HL-60 (cell line): ENCODE measurements at regions not wholly inside any gene's neighbourhood (a gene's known extent, or its start where the extent isn't known, plus 50 kb on each side); places are given as distances from the start of the nearest gene placed in this dataset.

Source experiments
- DNase-seq, 2 experiments: peaks; one replicate each; pipeline ENCODE4 v3.0.0-alpha.2; 2010 to 2020; ENCODE audit warnings: low read depth in 1 of 2, low spot score in 1 of 2
- H3K27ac ChIP-seq: fragments of 250-450 bp; sonication (Bioruptor Pico); replicated peaks from 2 replicates; pipeline ENCODE4 v1.5.1; 2020; ENCODE audit warnings: mild to moderate bottlenecking, moderate library complexity
- H3K27me3 ChIP-seq: fragments of 250-450 bp; sonication (Bioruptor Pico); 2 replicates; pipeline ENCODE4 v1.5.1; 2021; ENCODE audit warnings: mild to moderate bottlenecking, moderate library complexity; ENCODE audit not compliant: insufficient read depth, poor library complexity, severe bottlenecking
- H3K4me3 ChIP-seq: replicated peaks from 2 replicates; pipeline ENCODE4 v1.5.1; 2011; ENCODE audit warnings: mild to moderate bottlenecking, control low read depth, low read length; ENCODE audit not compliant: insufficient read depth
- CTCF ChIP-seq: IDR thresholded peaks from one replicate; pipeline ENCODE4 v1.5.1; 2011; ENCODE audit warnings: low read length, control low read depth, inconsistent platforms; ENCODE audit not compliant: insufficient read depth
- GABPA ChIP-seq: IDR thresholded peaks from 2 replicates; pipeline ENCODE4 v1.6.1; 2012; ENCODE audit warnings: low read depth
- POLR2AphosphoS5 ChIP-seq: IDR thresholded peaks from 2 replicates; pipeline ENCODE4 v1.6.1; 2012; ENCODE audit warnings: low read depth
- REST ChIP-seq: IDR thresholded peaks from 2 replicates; pipeline ENCODE4 v1.6.1; 2012; ENCODE audit warnings: low read depth; ENCODE audit not compliant: insufficient replicate concordance
- SPI1 ChIP-seq: IDR thresholded peaks from 2 replicates; pipeline ENCODE4 v1.6.1; 2012; ENCODE audit warnings: low read depth, mild to moderate bottlenecking, borderline replicate concordance

DNA sequence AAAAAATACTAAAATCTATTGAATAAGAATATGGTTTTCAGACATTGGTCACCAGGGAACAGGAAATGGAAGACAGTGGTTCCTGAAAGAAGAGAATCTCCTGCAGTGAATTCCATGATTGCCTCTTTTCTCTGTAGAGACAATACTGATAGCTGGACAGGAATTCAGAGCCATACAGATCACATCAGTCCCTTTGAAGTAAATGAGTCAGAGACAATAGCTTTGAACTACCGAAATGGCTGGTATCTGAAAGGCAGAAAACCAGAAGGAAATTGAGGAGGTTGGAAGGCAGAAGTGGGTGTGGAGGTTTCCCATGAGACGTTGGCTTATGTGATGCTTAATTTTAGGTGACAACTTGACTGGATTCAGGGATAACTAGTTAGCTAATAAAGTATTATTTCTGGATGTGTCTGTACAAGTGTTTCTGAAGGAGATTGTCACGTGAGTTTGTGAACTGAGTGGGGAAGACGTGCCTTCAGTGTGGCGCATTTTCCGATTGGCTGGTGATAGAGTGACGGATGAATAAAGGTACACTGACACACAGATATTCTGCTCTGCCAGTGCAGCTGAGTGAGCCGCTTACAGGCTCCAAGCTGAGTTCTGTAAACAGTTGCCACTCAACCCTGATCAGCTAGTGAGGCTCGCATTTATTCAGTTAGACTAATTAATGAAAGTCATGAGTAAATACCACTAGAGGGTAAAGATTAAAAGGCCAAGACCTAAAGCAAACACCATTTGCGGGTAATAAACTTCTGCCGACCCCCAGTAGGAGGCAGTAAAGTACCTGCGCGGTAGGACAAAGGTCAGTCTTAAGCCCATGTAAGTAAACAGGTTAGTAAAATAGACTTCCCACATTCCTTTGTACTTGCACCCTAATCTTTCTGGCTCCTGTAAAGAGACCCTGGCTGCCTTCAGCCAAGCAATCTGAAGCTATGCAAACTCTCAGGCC is 1298.6 kb downstream of the SI start:
- DNase-seq, result no peak
- Histone ChIP-seq H3K27me3 (no peaks in the 10 kb centered on the region), H3K27ac (no peak overlapping the region), H3K4me3 (no peak overlapping the region)
- TF ChIP-seq SPI1, result no peak
- TF ChIP-seq REST, result no peak
- TF ChIP-seq POLR2AphosphoS5, result no peak
- no peak for TF ChIP-seq GABPA

- Histone ChIP-seq H3K27ac (no peak overlapping the region), H3K27me3 (no peaks in the 10 kb centered on the region), H3K4me3 (no peak overlapping the region)
- DNase-seq, result no peak
- TF ChIP-seq SPI1, result no peak
- TF ChIP-seq CTCF, result no peak
- no peak for TF ChIP-seq REST
- no peak for TF ChIP-seq POLR2AphosphoS5
- TF ChIP-seq GABPA, result no peak
Observed at GRCh38 chr3:163776743-163777142, 1301.6 kb downstream of the SI start.

GRCh38 chr3:163773136-163773535 is 1305.2 kb downstream of the SI start:
- no peaks in the 10 kb centered on the region for H3K27me3 ChIP-seq
- no peak for DNase-seq
- TF ChIP-seq GABPA, result no peak
- no peak for TF ChIP-seq REST
- TF ChIP-seq CTCF, result no peak
- TF ChIP-seq POLR2AphosphoS5, result no peak
- no peak for TF ChIP-seq SPI1
- no peak overlapping the region for H3K27ac ChIP-seq
- H3K4me3 ChIP-seq, result no peak overlapping the region
